ENCODE measurements at regions not wholly inside any gene's neighbourhood (a gene's known extent, or its start where the extent isn't known, plus 50 kb on each side); places are given as distances from the start of the nearest gene placed in this dataset.

DNA sequence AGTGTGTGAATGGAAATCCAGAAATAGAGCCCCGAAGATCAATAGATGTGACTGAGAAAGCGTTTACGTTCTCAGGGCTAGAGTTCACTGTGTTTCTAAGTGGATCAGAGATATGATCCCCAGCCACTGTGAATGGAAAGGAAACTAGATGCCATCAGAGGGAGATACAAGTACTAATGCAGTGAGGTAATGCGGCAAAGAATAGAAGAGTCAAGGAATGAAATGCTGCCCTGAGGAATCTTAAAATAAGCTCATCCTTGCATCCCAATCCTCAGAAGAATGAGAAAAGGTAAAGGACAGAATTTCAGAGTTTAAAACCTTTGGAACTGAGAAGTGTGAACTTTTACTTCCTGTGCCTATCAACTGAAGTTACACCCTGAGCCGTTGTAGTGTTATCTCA, 165.5 kb upstream of the ESRRG start:
- TF ChIP-seq CHD2 (IDR thresholded peaks at IDR 0.05; ENCODE audit: low read length, partially characterized antibody) (no peak), NPAS2 (CRISPR knock-in tag; IDR thresholded peaks at IDR 0.05; ENCODE audit: borderline replicate concordance) (no peak), CTCF (IDR thresholded peaks at IDR 0.05) (no peak), JUNB (IDR thresholded peaks at IDR 0.05) (no peak), POLR2AphosphoS2 (conservative IDR thresholded peaks at IDR 0.05; ENCODE audit: low read length) (no peak), CEBPB (IDR thresholded peaks at IDR 0.05) (no peak), PHF8 (IDR thresholded peaks at IDR 0.05; ENCODE audit: borderline replicate concordance, low read depth) (no peak)

Data from A549 (cell line).